ENCODE measurements at regions not wholly inside any gene's neighbourhood (a gene's known extent, or its start where the extent isn't known, plus 50 kb on each side); places are given as distances from the start of the nearest gene placed in this dataset.

DNA sequence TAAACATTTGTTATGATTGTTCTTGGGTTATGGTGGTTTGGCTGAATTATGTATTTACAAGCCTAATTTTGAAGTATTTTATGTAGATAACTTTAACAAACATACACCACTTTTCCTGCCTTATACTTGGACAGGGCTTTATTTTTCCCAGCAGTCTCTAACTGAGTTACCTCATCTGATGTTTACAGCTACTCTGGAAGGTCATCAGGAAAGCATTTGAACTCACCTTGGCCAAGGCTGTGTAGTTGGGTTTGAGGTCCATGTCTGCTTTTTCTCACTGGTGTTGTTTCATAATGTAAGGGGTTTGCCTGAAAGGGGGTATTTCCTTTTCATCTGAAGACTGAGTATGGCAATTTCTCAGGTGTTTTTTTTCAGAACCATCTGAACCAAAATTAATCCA is 193.5 kb downstream of the RWDD3 start:
- no peak for DNase-seq (ENCODE audit: low spot score)

DNA sequence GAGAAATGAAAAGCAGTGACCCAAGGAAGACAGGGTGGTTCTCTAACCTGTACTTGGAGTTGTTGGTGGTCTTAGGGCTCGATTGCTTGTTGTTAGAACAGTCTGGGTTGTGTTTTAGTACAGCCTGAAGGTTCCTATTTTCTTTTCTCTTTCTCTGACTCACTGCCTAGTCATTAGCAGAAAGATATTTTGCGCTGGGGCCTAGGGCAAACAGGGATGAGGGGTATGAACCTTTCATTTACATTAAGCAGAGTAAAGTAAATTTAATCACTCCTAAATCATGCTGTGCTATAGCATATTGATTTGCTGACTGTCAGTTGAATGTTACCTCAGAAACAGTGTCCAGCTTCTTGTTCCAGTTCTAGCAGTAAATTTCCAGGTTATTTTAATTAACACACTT is 197.2 kb downstream of the RWDD3 start:
- DNase-seq (ENCODE audit: low spot score): no peak

DNA sequence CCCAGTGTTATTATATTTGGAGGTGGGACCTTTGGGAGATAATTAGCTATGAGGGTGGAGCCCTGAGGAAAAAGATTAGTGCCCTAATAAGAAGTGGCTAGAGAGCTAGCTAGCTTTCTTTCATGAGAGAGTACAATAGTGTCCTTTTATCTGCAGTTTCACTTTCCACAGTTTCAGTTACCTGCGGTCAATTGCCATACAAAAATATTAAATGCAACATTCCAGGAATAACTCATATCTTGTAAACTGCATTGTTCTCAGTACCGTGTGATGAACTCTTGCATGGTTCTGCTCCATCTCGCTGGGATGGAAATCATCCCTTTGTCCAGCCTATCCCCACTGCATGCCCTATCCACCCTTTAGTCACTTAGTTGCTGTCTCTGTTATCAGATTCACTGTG is 201.6 kb downstream of the RWDD3 start:
- DNase-seq (ENCODE audit: low spot score): no peak

DNA sequence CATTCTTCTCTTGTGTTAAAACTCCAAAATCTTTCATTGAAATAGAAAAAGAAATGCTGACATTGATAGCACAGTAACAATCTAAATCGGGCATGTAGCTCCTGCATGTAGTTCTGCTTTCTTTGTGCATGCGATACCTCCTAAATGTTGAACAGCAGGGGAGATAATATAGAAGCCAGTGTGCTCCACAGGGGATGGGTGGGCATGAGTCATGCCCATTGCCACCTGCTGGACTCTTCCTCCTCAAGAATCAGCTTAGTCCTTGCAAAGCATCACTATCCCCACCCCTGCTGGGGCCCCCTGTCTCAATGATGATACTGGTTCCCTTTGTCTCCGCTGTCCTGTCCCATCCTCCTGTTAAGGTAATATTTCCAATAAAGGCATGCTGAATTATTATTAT is 203.0 kb downstream of the RWDD3 start:
- DNase-seq (ENCODE audit: low spot score): no peak

DNA sequence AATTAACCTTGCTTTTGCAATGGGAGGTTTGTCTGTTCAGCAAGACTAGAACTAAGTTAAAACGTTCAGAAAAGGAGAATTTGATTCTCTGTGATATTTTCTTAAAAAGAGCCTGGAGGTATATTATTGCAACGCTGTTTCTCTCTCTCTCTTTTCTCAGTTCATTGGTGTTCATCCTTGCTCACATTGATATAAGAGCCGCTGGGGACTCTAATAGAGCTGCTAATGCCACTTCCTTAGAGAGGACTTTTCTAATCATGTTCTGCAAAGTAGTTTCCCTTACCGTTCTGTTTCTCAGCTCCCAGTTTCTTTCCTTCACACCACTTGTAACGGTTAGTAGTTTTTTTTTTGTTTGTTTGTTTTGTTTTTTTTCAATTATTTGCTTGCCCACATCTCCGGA is 203.8 kb downstream of the RWDD3 start:
- DNase-seq (ENCODE audit: low spot score): no peak

DNA sequence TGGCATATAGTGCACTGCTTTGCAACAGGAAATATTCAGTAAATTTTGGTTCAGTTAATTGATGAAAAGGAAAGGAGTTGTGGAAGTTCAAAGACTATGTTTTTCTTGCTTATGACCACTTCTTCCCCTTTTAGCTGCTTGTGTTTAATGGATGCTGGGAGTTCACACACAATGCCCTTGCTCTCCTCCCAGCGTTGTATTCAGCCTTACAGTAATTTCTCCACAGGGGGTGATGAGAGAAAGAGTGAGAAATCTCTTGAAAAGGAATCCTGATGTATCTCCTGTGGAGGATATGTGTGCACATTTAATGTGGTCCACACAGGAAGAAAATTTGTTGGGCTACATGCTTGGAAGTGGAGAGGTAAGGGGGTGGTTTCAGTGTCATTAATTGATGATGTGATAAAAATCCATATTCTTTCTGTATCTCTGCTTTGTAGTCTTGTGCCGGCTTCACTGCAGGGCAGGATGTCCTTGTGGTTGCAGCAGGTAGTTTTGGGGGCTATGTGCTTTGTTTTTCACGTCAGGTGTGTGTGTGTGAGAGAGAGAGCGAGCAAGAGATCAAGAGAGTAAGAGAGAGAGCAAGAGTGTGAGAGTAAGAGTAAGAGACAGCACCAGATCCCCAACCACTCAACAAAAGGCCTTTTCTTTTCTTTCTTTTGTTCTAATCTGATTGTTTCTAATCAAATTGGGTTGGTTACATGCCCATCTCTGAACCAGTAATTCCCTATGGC is 204.4 kb downstream of the RWDD3 start:
- no peak for DNase-seq (ENCODE audit: low spot score)

DNA sequence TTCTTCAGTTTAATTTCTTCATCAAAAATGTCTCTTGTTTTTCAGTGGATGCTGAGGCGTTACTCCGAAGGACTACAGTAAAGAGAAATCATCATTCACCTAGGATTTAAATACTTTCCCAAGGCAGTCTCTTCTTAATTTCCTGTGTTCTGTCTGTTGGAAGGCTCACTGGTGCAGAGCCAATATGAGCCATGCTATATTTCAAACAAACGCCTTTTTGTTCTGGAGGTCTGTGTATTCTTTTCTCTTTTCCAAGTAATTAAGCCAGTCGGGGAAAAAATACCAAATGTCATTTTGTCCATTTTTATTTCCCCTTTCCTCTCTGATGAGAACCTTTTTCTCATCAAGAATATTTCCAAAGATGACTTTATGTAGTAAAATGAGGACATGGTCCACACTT is 206.5 kb downstream of the RWDD3 start:
- no peak for DNase-seq (ENCODE audit: low spot score)

DNA sequence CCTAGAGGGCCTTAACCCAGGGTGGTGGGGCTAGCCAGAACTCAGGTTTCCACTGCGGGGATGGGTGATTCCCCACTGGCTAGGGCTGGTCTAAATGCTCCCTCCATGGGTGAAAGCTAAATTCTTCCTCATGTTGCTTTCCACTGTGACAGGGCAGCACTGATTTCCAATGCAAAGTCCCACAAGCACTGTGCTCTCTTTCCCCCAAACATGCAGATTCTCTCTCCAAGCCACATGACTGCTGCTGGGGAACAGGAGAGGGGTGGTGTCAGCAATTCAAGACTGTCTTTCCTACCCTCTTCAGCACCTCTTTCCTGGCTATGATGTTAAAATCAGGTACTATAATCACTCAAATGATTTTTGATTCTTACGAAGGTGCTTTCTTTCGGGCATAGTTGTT is 215.5 kb downstream of the RWDD3 start:
- no peak for DNase-seq (ENCODE audit: low spot score)

DNA sequence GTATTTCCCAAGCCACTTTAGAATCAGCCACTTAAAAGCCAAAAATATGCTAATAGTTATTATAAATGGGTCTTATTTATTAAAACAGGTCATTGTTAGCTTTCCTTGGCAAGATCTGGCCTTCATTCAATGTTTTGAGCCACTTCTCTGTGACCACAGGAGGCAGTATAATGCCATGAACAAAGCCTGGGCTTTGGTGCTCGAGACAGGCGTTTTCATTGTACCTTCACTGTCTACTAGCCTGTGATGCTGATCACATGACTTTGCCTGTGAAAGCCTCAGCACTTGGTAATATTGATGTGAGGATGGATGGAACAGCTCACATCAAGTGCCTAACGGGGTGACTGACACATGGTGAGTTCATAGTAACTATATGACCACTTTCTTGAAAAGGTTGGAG is 217.0 kb downstream of the RWDD3 start:
- no peak for DNase-seq (ENCODE audit: low spot score)

DNA sequence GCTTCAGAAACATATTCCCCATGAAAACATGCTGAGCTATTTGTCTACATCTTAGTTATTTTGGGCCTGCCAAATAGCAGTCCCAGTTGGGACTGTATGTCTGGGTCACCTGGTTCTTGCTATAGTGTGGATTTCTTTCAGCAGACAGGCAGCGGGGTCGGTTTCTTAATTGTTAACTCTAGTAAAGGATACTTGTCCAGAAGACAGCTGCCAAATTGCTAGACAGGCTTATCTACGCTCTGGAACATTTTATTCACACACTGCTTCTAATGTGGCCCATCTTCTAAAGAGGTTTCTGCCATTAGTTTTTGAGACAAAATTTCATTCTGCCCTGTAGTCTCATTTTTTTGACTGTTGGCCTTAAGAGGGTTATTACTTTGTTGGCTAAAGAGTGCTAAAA is 217.9 kb downstream of the RWDD3 start:
- DNase-seq (ENCODE audit: low spot score): no peak

DNA sequence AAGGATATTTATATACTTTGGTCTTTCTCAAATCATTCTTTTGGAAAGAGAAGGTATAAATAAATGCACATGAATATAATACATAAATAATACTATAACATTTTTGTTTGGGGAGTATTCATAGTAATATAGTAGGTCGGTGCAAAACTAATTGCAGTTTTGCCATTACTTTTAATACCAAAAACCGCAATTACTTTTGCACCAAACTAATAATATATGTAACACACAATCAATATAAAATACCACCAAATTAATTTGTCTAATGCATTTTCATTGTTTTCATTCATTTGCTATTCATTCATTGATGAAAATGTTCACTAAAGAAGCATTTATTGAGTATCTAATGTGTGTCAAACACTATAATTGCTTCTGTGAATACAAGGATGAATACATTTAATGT is 219.0 kb downstream of the RWDD3 start:
- DNase-seq (ENCODE audit: low spot score): no peak

DNA sequence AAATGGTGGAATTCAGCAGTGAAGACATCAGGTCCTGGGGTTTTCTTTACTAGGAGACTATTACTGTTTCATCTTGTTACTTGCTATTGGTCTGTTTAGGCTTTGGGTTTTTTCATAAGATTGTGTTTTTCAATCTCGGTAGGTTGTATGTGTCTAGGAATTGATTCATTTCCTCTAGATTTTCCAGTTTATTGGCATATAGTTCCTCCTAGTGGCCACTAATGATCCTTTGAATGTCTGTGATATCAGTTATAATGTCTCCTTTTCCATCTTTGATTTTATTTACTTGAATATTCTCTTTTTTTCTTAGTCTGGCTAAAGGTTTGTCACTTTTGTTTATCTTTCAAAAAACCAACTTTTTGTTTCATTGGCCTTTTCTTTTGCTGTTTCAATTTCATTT is 233.0 kb downstream of the RWDD3 start:
- DNase-seq (ENCODE audit: low spot score): no peak

DNA sequence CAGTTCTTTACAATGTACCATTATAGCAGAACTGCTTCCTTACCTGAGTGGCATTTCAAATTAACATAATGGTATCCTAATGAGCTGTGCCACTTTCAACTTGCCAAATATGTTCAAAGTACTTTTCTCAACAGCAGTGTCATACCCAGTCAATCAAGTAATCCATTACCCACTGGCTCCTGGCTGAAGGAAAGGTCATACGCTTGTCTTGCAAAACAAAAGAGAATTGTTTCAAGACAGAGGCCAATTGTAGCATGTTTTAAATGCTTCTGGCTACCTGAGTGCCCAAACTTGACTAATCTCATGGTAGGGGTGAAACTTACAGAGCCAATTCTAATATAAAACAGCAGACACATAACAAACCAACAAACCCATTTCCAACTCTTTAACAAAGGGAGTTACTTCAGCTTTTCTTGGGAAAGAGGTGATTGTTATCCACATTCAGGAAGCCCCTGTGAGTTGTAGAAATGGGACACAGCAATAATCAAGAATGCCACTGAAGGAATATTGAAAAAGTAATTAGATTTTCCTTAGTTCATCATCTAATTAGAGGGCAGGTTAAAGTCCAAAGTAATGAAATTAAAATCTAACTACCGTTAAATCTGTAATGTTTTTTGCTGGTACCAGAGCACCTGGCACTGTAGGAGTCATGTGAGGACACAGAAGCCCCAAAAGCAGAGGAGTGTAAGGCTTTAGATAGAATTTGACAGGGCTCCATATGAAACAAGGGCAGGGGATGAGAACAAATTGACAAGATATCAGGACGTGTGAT is 241.9 kb downstream of the RWDD3 start:
- DNase-seq (ENCODE audit: low spot score): peak; percentile 97

DNA sequence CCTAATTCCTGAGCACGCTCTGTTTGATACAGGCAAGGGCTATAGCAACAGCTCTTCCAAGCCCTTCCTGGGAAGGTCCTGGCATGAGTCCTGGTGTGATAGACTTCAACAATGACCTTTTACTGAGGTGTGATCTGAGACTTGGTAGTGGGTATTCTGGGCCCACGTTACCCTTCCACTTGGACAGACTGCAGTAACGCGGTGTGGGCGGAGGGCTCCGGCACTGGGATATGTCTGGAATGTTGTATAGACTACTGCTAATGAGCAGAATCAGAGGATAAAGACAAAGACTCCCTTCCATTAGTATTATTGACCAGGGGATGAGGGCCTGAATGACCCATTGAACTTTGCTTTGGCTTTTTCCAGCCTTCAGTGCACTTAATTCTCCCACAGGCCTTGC is 262.3 kb downstream of the RWDD3 start:
- DNase-seq (ENCODE audit: low spot score): no peak

DNA sequence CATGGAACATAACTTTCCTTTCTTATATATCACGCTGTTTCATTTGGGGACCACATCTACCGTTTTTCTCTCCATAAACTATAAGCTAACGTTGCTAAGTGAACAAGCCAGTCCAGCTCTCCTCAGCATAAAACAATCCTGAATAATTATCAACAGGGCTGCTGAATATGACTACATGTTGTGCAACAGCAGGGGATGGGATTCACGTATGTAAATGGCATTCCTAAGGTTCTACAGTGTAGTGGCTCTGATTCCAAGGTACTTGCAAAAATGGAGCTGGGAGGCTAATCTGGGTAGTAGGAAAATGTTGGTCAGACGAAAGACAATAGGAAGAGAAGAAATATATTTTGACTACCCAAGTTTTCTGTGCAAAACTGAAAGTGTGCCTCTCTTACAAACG is 262.8 kb downstream of the RWDD3 start:
- no peak for DNase-seq (ENCODE audit: low spot score)

DNA sequence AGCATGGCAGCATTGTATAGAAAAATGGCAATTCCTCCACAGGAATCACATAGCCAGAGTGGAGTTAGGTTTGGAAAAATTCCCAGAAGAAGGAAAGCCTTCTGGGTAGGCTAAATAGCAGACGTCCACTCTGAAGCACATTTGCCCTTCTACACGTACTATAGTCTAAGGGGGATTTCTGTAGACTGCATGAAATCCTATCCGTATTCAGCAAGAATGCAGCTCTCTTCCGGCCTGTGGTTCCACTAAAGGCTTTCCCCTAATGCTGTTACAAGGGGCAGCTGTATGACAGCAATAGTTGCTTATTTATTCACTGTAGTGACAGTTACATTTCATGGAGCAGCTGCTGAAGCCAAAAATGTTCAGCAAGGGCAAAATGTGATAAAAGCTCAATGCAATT is 263.6 kb downstream of the RWDD3 start:
- DNase-seq (ENCODE audit: low spot score): no peak

DNA sequence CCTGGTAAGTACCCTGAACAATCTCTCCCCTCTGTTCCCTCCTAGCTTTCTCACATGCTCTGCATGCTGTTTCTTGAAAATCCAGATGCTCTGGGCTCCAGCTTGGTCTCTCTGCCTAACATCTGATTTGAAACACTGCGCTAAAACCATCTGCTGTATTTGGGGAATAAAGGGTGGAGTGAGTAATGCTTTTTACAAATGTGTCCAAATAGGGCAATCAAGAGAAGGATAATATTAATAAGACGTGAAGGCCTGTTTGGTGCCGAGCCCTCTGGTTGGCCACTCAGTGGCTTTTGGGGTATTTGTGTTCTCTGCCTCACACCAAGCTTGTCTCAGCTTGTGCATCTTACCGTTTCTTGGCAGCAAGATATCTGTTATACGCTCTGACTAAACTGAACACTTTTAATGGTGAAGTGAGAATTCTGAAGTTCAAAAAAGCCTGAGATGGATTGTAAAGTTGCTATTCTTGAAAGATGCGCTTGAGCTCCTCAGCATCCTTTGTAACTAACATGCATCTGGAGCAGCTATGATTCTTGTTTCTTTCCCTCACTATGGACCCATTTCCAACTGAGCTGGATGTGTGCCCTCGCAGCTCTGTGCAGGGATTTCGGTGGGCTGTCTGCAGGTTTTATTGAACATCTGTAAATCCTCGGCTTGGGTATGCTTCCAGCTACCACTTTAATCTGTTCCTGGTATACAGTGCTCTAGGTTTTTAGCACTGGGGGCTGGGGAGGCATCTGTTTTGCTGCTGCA is 269.4 kb downstream of the RWDD3 start:
- DNase-seq (ENCODE audit: low spot score): no peak

DNA sequence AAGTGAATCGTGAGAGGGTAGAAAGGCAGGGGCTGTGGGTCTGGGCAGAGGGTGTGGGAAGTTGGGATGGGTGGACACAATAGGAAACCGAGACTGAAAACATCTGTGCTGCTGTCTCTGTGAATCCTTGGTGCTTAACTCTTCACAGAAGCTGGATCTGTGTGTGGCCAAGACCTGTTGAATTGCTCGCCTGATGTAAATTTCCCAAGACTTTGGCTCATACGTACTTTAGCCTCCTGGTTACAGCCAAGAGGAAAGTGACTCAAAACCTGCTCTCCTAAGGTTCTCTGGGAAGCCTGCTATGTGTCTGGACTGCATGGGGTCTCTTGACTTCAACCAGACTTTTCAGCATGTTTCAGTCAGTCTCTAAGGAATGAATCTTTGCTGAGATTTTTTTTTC is 270.3 kb downstream of the RWDD3 start:
- DNase-seq (ENCODE audit: low spot score): no peak

DNA sequence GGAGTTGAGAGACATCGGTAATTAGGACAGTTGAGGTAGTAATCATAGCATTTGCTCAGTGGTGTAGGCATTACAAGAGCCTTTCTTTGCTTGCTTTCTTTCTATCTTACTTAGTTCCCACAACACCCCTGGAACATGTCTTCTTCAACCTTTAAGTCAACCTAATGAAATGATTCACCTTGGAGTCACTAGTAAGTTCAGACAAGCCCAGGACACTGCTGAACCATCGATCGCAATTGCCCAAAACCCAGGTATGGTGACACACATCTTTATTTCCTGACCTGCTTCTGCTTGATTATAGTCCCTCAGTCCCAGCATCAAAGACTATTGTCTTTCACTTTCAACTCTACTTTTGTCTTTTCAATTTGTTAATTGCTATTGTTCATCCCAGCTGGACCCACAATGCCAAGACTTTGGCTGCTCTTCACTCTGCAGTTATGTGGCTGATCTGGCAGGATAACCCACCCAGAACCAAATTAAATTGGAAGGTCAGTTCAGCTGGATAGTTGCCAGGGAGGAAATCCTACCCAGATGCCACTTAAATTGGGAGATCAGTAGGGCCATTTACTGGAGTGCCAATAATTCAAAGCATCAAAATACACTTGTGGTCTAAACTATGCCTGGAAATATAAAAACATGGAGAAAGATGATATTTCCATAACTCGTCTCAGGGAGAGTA is 272.9 kb downstream of the RWDD3 start:
- no peak for DNase-seq (ENCODE audit: low spot score)

DNA sequence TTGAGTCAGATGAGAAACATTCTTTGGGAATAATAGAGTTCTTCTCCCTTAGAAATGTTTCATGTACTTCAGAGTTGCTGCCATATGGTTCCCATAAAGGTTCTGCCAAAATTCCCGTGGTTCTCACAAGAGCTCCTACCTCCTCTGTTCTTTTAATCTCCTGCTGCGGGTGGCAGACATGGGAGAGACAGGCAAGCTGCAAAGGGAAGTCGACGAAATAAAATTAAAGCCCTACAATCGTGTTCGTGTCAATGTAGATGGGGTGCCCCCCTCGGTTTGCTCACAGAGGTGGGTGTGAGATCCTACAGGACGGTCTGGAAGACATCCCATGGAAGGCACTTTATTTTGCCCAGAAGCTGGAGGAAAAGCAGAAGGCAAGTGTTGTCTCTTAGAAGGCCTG is 276.0 kb downstream of the RWDD3 start:
- DNase-seq (ENCODE audit: low spot score): no peak

DNA sequence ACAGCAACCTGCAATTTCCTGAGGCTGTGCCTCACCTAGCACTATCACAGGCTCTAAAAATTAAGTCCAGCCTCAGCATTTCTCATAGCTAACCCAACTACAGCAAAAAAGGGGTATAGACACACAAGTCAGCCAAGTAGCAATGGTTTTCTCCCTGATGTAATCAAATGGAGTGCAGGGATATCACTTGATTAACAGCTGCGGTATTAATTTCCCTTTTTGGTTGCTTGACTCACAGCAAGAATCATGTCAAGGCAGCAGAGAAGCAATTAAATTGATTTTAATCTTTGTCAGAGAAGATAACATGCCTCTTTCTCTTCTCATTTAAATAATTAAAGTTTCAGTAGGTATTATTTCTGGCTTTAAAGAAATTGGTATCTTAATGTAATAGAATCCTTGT is 278.9 kb downstream of the RWDD3 start:
- DNase-seq (ENCODE audit: low spot score): no peak

DNA sequence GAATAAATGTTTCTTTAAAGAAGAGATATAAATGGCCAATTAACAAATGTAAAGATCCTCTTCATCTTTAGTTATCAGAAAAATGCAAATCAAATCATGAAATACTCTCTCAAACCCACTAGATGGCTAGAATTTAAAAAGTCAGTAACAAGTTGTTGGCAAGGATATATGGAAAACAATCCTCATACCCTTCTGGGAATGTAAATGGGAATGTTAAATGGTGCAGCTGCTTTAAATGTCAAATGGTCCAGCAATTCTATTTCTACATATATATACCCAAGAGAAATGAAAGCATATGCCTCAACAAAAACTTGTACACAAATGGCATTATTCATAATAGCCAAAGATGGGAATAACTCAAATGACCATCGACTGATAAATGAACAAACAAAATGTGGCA is 283.5 kb downstream of the RWDD3 start:
- DNase-seq (ENCODE audit: low spot score): no peak

All from SK-N-DZ (cell line).